Endothelial cell of umbilical vein (primary cell): ENCODE measurements at regions not wholly inside any gene's neighbourhood (a gene's known extent, or its start where the extent isn't known, plus 50 kb on each side); places are given as distances from the start of the nearest gene placed in this dataset.
"Not testable (repeated sequence)": the region's sequence is repeated elsewhere in the genome, so short reads cannot be mapped to it uniquely, and the experiment has no call there.

ENCODE experiments used
- BruUV-seq: library from RNA; stranded (reverse); fragments of 400-500 nt; replicated peaks from 2 replicates; lab custom pipeline; 2021; lab: Mats Ljungman, UMichigan
- CTCF ChIA-PET: fragments of 300-600, 350-600 bp; sonication (Branson Sonifier 250); formaldehyde crosslinking; loops from one replicate; lab custom pipeline; 2021; ENCODE audit warnings: antibody characterized with exemption, inconsistent platforms; lab: Charles Lee
- POLR2A ChIA-PET: fragments of 300-600, 350-600 bp; sonication (Branson Sonifier 250); formaldehyde crosslinking; loops from one replicate; lab custom pipeline; 2021; ENCODE audit warnings: antibody characterized with exemption, inconsistent platforms; lab: Charles Lee
- DNase-seq: peaks from one replicate; pipeline ENCODE4 v3.0.0-alpha.2; 2011; ENCODE audit warnings: low read depth, low spot score
- FAIRE-seq: peaks from 2 replicates; lab custom pipeline; 2011; peaks lifted over from hg19 to GRCh38; lab: Jason Lieb, UNC
- H2AFZ ChIP-seq: 2 replicates; pipeline ENCODE4 v1.6.0; 2012; ENCODE audit warnings: low read depth, low read length, control low read depth, inconsistent platforms
- H3K27ac ChIP-seq: 2 replicates; pipeline ENCODE4 v1.5.1; 2011; ENCODE audit warnings: low read depth, mild to moderate bottlenecking, control low read depth, low read length, moderate library complexity; ENCODE audit not compliant: insufficient read depth
- H3K27me3 ChIP-seq, 2 experiments: 2 replicates each; pipeline versions ENCODE4 v1.6.0 to v1.6.1; 2011; ENCODE audit warnings: low read length in 2 of 2, mixed read lengths in 1 of 2; ENCODE audit not compliant: control insufficient read depth in 2 of 2, insufficient read depth in 2 of 2
- H3K36me3 ChIP-seq, 2 experiments: 2 replicates in 1 of 2; 3 replicates in 1 of 2; pipeline ENCODE4 v1.5.1; 2011; ENCODE audit warnings: low read length in 2 of 2, mild to moderate bottlenecking in 1 of 2, moderate library complexity in 1 of 2; ENCODE audit not compliant: control insufficient read depth in 2 of 2, insufficient read depth in 2 of 2; ENCODE audit errors: extremely low read depth in 1 of 2
- H3K4me1 ChIP-seq: 3 replicates; pipeline ENCODE4 v1.5.1; 2011; ENCODE audit warnings: mild to moderate bottlenecking, low read length; ENCODE audit not compliant: control insufficient read depth, insufficient read depth; ENCODE audit errors: extremely low read depth
- H3K4me2 ChIP-seq: 2 replicates; pipeline ENCODE4 v1.6.1; 2011; ENCODE audit warnings: low read length, control low read depth, mixed read lengths; ENCODE audit not compliant: insufficient read depth
- H3K4me3 ChIP-seq, 3 experiments: fragments of 200-600 bp in 1 of 3; sonication (generic), shearing (Covaris generic) in 1 of 3; replicated peaks in 1 of 3; 2 replicates each; pipeline ENCODE4 v1.5.1; 2011 to 2016; ENCODE audit warnings: control low read depth in 3 of 3, low read length in 3 of 3, mild to moderate bottlenecking in 2 of 3, inconsistent platforms in 1 of 3, low read depth in 1 of 3, moderate library complexity in 1 of 3; ENCODE audit not compliant: insufficient read depth in 1 of 3
- H3K79me2 ChIP-seq: 2 replicates; pipeline ENCODE4 v1.6.0; 2012; ENCODE audit warnings: low read length, inconsistent platforms; ENCODE audit not compliant: control insufficient read depth, insufficient read depth
- H3K9ac ChIP-seq: replicated peaks from 2 replicates; pipeline ENCODE3; 2011; ENCODE audit warnings: low read length, control low read depth; ENCODE audit not compliant: insufficient read depth; ENCODE audit errors: extremely low read depth
- H3K9me1 ChIP-seq: replicated peaks from 3 replicates; pipeline ENCODE4 v1.6.0; 2011; ENCODE audit warnings: mild to moderate bottlenecking, low read length; ENCODE audit not compliant: control insufficient read depth, insufficient read depth; ENCODE audit errors: extremely low read depth
- H3K9me3 ChIP-seq: replicated peaks from 2 replicates; pipeline ENCODE4 v1.5.1; 2012; ENCODE audit warnings: low read length, inconsistent platforms; ENCODE audit not compliant: control insufficient read depth, insufficient read depth
- H4K20me1 ChIP-seq: replicated peaks from 2 replicates; pipeline ENCODE3; 2011; ENCODE audit warnings: mild to moderate bottlenecking, low read length; ENCODE audit not compliant: control insufficient read depth, insufficient read depth; ENCODE audit errors: extremely low read depth
- CTCF ChIP-seq, 2 donors: IDR thresholded peaks; 1 replicate in 1 of 2; 2 replicates in 1 of 2; pipeline ENCODE4 v1.5.1; 2011; ENCODE audit warnings: low read length in 2 of 2, mild to moderate bottlenecking in 2 of 2, moderate library complexity in 2 of 2, control low read depth in 1 of 2, inconsistent platforms in 1 of 2, low read depth in 1 of 2; ENCODE audit not compliant: insufficient read depth in 1 of 2; ENCODE audit errors: extremely low read depth in 1 of 2
- EZH2 ChIP-seq: IDR thresholded peaks from 2 replicates; pipeline ENCODE4 v1.6.1; 2012; ENCODE audit warnings: borderline replicate concordance, low read depth, mild to moderate bottlenecking, moderate library complexity, low read length, inconsistent platforms; ENCODE audit not compliant: severe bottlenecking
- FOS ChIP-seq: IDR thresholded peaks from 2 replicates; pipeline ENCODE4 v1.6.1; 2011; ENCODE audit warnings: mild to moderate bottlenecking, low read length, moderate library complexity, borderline replicate concordance; ENCODE audit not compliant: insufficient read depth
- GATA2 ChIP-seq: IDR thresholded peaks from 2 replicates; pipeline ENCODE4 v1.7.0; 2011; ENCODE audit warnings: low read depth, mild to moderate bottlenecking, moderate library complexity, mixed read lengths, low read length; ENCODE audit not compliant: insufficient read length, insufficient read depth
- JUN ChIP-seq: IDR thresholded peaks from 2 replicates; pipeline ENCODE4 v1.6.1; 2011; ENCODE audit warnings: borderline replicate concordance, low read depth; ENCODE audit not compliant: insufficient read length, insufficient read depth
- MAX ChIP-seq: IDR thresholded peaks from 2 replicates; pipeline ENCODE4 v1.6.1; 2011; ENCODE audit not compliant: insufficient read depth, insufficient read length
- MYC ChIP-seq: IDR thresholded peaks from one replicate; pipeline ENCODE4 v1.6.1; 2011; ENCODE audit warnings: mild to moderate bottlenecking, low read depth, low read length
- POLR2A ChIP-seq: IDR thresholded peaks from 2 replicates; pipeline ENCODE4 v1.6.1; 2012; ENCODE audit warnings: low read depth, mild to moderate bottlenecking, control low read depth, low read length
- POLR2AphosphoS5 ChIP-seq: IDR thresholded peaks from 2 replicates; pipeline ENCODE4 v1.6.1; 2012; ENCODE audit warnings: low read depth, mild to moderate bottlenecking, control low read depth, low read length, moderate library complexity; ENCODE audit not compliant: insufficient read depth
- dilution Hi-C: fragments of 300-500 bp; cut with MboI; formaldehyde crosslinking; loops from one replicate; pipeline ENCODE4 v1.15.0; 2019; ENCODE audit warnings: low sequenced_read_pairs; ENCODE audit not compliant: extremely low pct_ligation_motif_present
- intact Hi-C: fragments of 100-400 bp; cut with micrococcal nuclease; formaldehyde crosslinking; loops from one replicate; pipeline ENCODE4 v1.10.0; 2022

GRCh38 chr18:66393463-66393862, 210.4 kb downstream of the CDH19 start:
- no TSS peak for BruUV-seq
- dilution Hi-C loops = no loop called here

GRCh38 chr18:66377291-66377690, 226.6 kb downstream of the CDH19 start:
- BruUV-seq = no TSS peak
- Histone ChIP-seq H3K27me3 (no peaks in the 10 kb centered on the region), H3K9me1 (no peaks in the 10 kb centered on the region), H3K79me2 (no peaks in the 10 kb centered on the region), H3K9ac (no peak overlapping the region), H3K9me3 (peaks cover 2% of the 10 kb centered on the region), H2AFZ (no peak overlapping the region), H3K4me2 (no peak overlapping the region), H3K4me1 (no peaks in the 10 kb centered on the region), H4K20me1 (no peaks in the 10 kb centered on the region), H3K4me3 (no peak overlapping the region), H3K36me3 (no peaks in the 10 kb centered on the region), H3K27ac (no peak overlapping the region)
- ChIA-PET POLR2A (no interaction called here), CTCF (no interaction called here)
- TF ChIP-seq CTCF (IDR thresholded peaks at IDR 0.05; ENCODE audit: extremely low read depth in 1 of 2, insufficient read depth in 1 of 2, low read depth in 1 of 2, low read length in 2 of 2) (no peak), POLR2A (no peak), JUN (no peak), EZH2 (no peak), MYC (no peak), MAX (no peak), GATA2 (no peak), POLR2AphosphoS5 (no peak), FOS (no peak)
- intact Hi-C loops (no loop called here), dilution Hi-C loops (no loop called here)
- DNase-seq (no peak), FAIRE-seq (no peak)

More at GRCh38 chr18:66393463-66393862, 210.4 kb downstream of the CDH19 start:
- DNase-seq (no peak), FAIRE-seq (no peak)
- H3K79me2 ChIP-seq = no peaks in the 10 kb centered on the region
- POLR2A ChIA-PET = no interaction called here
- no peaks in the 10 kb centered on the region for H3K9me1 ChIP-seq
- H3K9me3 ChIP-seq = no peaks in the 10 kb centered on the region
- no peak overlapping the region for H3K4me2 ChIP-seq
- CTCF ChIA-PET = no interaction called here
- no peaks in the 10 kb centered on the region for H4K20me1 ChIP-seq
- no peak overlapping the region for H3K27ac ChIP-seq
- H3K36me3 ChIP-seq = no peaks in the 10 kb centered on the region
- H3K4me1 ChIP-seq = no peaks in the 10 kb centered on the region
- H3K9ac ChIP-seq = no peak overlapping the region
- intact Hi-C loops = no loop called here
- H3K4me3 ChIP-seq = no peak overlapping the region
- H2AFZ ChIP-seq = no peak overlapping the region
- no peak for TF ChIP-seq MYC
- no peak for TF ChIP-seq MAX
- TF ChIP-seq JUN = no peak
- no peak for TF ChIP-seq GATA2
- H3K27me3 ChIP-seq = no peaks in the 10 kb centered on the region

GRCh38 chr18:66375391-66375790, 228.5 kb downstream of the CDH19 start:
- H4K20me1 ChIP-seq, H3K27me3 ChIP-seq, H3K79me2 ChIP-seq, H3K9me1 ChIP-seq, H3K36me3 ChIP-seq, FAIRE-seq, dilution Hi-C loops, H3K4me1 ChIP-seq, POLR2A ChIA-PET, H3K9ac ChIP-seq, H3K9me3 ChIP-seq, H3K4me3 ChIP-seq, intact Hi-C loops, H2AFZ ChIP-seq, H3K4me2 ChIP-seq, DNase-seq, BruUV-seq, H3K27ac ChIP-seq, CTCF ChIA-PET: not testable (repeated sequence)
